ENCODE measurements at regions not wholly inside any gene's neighbourhood (a gene's known extent, or its start where the extent isn't known, plus 50 kb on each side); places are given as distances from the start of the nearest gene placed in this dataset.

- TF ChIP-seq, protein P1, sequence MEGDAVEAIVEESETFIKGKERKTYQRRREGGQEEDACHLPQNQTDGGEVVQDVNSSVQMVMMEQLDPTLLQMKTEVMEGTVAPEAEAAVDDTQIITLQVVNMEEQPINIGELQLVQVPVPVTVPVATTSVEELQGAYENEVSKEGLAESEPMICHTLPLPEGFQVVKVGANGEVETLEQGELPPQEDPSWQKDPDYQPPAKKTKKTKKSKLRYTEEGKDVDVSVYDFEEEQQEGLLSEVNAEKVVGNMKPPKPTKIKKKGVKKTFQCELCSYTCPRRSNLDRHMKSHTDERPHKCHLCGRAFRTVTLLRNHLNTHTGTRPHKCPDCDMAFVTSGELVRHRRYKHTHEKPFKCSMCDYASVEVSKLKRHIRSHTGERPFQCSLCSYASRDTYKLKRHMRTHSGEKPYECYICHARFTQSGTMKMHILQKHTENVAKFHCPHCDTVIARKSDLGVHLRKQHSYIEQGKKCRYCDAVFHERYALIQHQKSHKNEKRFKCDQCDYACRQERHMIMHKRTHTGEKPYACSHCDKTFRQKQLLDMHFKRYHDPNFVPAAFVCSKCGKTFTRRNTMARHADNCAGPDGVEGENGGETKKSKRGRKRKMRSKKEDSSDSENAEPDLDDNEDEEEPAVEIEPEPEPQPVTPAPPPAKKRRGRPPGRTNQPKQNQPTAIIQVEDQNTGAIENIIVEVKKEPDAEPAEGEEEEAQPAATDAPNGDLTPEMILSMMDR (IDR thresholded peaks at IDR 0.05; ENCODE audit: extremely low read depth, insufficient read depth, missing control alignments) = no peak
- in situ Hi-C loops (cut with MboI; ENCODE audit: low pct_unique_long_range_greater_than_20kb, low sequenced_read_pairs, unreplicated experiment) = no loop called here
- DNase-seq (ENCODE audit: low spot score) = no peak
Measured at GRCh38 chr3:124288996-124289395, 297.1 kb upstream of the ROPN1 start.

- TF ChIP-seq, protein P1 (IDR thresholded peaks at IDR 0.05; ENCODE audit: extremely low read depth, insufficient read depth, missing control alignments) = no peak
- no peak for DNase-seq (ENCODE audit: low spot score)
- in situ Hi-C loops (cut with MboI; ENCODE audit: low pct_unique_long_range_greater_than_20kb, low sequenced_read_pairs, unreplicated experiment) = no loop called here
Measured at GRCh38 chr3:124291008-124291407, 299.1 kb upstream of the ROPN1 start.

DNA sequence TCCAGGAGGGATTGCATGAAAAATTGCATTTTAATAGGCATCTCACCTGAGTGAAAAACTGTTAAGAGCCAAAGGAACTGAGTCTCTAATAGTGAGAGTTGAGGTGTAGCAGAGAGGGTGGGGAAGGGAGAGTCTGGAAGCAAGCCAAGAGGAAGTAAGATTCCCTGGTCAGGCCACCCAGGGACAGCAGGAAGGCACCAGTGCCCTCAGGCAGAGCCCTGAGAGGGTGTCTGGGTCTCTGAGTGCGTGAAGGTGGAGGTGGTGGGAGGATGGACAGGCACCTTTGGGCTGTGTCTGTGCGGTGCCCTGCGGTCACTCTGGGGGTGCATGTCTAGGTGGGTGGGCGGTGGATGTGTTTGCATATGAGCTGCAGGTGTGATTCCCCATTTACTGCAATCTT, 300.4 kb upstream of the ROPN1 start:
- DNase-seq (ENCODE audit: low spot score) = no peak
- TF ChIP-seq, protein P1 (IDR thresholded peaks at IDR 0.05; ENCODE audit: extremely low read depth, insufficient read depth, missing control alignments) = no peak
- in situ Hi-C loops (cut with MboI; ENCODE audit: low pct_unique_long_range_greater_than_20kb, low sequenced_read_pairs, unreplicated experiment) = no loop called here

- in situ Hi-C loops (cut with MboI; ENCODE audit: low pct_unique_long_range_greater_than_20kb, low sequenced_read_pairs, unreplicated experiment) = no loop called here
- TF ChIP-seq, protein P1 (IDR thresholded peaks at IDR 0.05; ENCODE audit: extremely low read depth, insufficient read depth, missing control alignments) = no peak
- DNase-seq (ENCODE audit: low spot score) = no peak
Measured at GRCh38 chr3:124293584-124293983, 301.7 kb upstream of the ROPN1 start.

DNA sequence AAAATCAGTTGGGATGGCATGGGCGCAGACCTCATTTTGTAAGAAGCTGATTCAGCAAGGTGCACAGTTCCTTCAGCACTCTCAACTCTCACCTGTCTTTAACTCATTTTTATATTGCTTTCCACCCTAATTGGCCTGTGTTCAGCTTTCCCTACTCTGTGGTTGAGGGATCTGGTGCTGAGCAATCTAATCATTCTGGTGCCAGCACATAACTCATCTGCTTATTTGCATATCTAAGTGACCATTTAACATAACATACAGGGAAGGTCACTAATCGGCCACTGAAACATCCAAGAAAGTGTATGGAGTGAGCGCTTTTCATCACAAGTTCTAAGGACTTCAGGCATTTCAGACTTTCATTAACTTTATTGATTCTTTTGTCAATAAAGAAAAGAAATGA, 303.4 kb upstream of the ROPN1 start:
- no peak for DNase-seq (ENCODE audit: low spot score)
- TF ChIP-seq, protein P1 (IDR thresholded peaks at IDR 0.05; ENCODE audit: extremely low read depth, insufficient read depth, missing control alignments) = no peak
- in situ Hi-C loops (cut with MboI; ENCODE audit: low pct_unique_long_range_greater_than_20kb, low sequenced_read_pairs, unreplicated experiment) = no loop called here

GRCh38 chr3:124296406-124296805, 304.5 kb upstream of the ROPN1 start:
- DNase-seq (ENCODE audit: low spot score) = no peak
- TF ChIP-seq, protein P1 (IDR thresholded peaks at IDR 0.05; ENCODE audit: extremely low read depth, insufficient read depth, missing control alignments) = no peak
- in situ Hi-C loops (cut with MboI; ENCODE audit: low pct_unique_long_range_greater_than_20kb, low sequenced_read_pairs, unreplicated experiment) = no loop called here
